ENCODE measurements at regions not wholly inside any gene's neighbourhood (a gene's known extent, or its start where the extent isn't known, plus 50 kb on each side); places are given as distances from the start of the nearest gene placed in this dataset.

GRCh38 chr9:73090214-73090613 is 61.5 kb upstream of the ANXA1 start:
- TF ChIP-seq CTCF (conservative IDR thresholded peaks at IDR 0.05; ENCODE audit: low read length) (no peak), EZH2phosphoT487 (IDR thresholded peaks at IDR 0.05; ENCODE audit: borderline replicate concordance, low read depth, low read length) (no peak)
